Muscle of back (tissue), 3 donors: ENCODE measurements at regions not wholly inside any gene's neighbourhood (a gene's known extent, or its start where the extent isn't known, plus 50 kb on each side); places are given as distances from the start of the nearest gene placed in this dataset.
"Not testable (repeated sequence)": the region's sequence is repeated elsewhere in the genome, so short reads cannot be mapped to it uniquely, and the experiment has no call there.

Source experiments
- DNase-seq, 3 donors: peaks; one replicate each; pipeline versions ENCODE4 v3.0.0 to v3.0.0-alpha.2; 2013

DNA sequence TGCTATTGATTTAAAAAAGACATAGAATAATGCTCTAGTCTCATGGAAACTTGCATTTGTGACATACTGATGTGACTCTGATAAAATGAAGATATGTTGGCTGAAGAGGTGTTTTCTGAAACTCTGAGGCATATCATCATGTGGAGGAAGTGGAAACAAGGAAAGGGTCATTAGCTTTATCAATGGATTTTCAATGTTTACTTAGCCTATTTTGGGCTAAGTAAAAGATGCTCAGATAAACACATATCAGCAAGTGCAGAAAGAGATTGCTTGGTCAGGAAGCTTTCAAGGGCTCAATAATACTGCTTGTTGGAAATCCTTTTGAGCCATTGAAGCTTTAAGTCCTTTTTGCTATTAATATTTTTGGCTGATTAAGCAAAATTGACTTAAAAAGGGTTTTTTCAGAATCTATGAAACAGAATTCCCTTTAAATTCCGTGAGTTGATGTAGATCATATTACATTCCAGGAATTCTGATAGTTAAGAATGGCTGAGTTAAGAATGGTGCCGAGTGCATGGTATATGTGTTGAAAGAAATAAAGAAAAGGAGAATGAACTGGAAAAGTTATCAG, 952.8 kb upstream of the SPRY2 start:
- no peak for DNase-seq

DNA sequence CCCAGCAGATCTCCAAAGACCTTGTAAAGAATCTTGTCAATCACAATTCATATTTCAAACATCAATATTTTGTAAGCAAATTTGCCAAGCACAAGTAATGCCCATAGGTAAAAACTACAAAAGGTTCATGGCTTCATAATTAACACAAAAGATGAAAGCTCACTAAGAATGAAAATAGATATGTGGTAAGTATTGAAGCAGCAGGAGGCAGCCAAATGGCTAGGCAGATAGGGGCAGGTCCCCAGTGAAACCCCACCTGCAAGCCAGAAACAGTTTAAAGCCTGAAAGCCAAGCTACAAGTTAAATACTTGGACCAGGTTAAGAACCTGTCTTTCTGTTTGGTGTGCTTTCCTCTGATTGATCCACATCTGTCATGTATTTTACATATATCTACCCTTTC, 942.6 kb upstream of the SPRY2 start:
- no peak for DNase-seq

DNA sequence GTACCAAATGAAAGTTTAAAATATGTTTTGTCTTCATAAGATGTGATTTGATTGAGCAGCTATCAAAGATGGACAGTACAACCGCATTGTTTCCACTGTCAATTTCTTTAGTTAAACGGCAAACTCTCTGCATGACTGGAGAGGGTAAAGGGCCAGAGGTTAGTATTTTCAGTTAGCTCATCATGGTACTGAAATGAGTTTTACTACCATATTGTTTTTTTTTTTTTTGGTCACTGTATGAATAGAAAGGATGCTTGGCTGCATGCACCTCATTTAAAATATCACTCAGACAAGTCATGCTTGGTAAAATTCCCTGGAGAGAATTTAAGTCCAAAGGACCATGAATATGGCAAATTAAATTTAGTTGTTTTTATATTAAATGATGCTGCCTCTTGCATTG, 942.1 kb upstream of the SPRY2 start:
- DNase-seq, result no peak

DNA sequence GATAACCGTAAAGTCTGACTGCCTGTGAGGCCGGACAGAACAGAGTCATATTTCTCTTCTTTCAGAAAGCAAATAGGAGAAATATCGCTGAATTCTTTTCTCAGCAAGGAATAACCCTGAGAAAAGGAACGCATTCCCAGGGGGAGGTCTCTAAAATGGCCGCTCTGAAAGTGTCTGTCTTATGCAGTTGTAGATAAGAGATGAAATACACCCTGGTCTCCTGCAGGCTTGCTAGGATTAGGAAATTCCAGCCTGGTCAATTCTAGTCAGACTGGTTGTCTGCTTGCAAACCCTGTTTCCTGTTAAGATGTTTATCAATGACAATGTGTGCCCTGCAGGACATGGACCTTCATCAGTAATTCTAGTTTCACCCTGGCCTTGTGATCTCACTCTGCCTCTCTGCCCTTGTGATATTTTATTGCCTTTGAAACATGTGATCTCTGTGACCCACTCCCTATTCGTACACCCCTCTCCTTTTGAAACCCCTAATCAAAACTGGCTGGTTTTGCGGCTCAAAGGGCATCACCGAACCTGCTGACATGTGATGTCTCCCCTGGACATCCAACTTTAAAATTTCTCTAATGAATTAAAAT, 934.8 kb upstream of the SPRY2 start:
- no peak for DNase-seq

DNA sequence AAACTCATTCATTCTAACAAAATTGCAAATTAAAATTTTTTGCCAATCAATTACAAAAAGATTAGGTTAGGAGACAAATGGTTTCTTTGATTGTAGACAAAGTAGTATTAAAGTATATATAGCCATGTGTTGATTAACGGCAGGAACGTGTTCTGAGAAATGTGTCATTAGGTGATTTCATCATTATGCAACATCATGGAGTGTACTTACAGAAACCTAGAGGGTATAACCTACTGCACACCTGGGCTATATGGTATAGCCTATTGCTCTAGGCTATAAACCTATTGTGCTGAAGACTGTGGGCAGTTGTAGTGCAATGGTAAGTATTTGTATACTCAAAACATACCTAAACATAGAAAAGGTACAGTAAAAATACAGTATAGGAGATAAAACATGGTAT, 906.8 kb upstream of the SPRY2 start:
- DNase-seq, result no peak

DNA sequence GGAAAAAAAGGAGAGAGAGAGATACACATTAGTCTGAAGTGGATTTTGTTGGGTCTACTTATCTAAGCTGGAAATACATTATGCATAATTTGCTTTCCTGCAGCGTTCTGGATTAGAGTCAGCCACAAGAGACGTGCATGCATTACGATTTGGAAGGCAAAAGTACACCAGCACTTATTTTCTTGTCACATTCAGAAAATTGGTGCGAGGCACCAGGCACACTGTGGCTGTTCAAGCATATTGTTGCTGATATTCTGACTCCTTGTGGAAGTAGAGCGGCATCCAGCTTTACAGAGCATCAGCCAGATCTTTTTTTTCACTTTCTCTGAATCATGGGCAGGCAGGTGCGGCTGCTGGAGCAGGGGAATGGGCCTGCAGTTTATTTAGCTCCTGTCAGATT, 905.6 kb upstream of the SPRY2 start:
- no peak for DNase-seq

DNA sequence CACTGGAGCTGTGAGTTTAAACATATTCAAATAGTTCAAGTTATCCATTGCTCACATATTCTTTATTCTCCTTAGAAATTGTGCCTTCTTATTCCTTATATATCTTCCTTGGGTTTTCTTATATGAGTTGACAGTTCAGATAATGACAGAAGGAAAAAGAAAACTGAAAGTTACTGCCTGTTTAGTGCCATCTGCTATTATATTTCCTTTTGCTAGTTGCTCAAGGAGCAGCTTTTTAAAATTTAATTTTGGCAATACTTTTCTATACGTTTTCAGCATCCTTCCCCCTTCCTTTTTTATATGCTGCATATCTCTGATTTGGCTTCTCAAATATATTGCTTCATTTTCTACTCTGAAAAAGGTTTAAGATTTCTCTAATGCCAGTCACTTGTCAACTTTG, 903.1 kb upstream of the SPRY2 start:
- no peak for DNase-seq

DNA sequence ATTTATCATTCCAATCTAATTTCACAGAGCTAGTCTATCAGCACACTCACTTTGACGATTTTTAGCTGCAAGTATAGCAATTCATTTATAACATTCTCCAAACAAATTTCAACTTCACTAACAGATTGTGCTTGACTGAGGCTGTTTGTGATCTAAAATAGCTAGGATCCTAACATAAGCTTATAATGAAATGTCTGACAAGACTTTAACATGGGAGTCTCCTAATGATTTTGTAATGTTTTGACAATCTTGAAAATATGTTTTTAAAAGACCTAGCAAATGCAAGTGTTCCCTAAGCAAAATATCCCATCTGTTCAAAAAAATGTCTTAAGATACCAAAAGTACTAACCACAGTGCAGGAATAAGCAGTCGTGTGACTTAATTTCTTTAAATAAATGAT, 889.5 kb upstream of the SPRY2 start:
- DNase-seq, result no peak

DNA sequence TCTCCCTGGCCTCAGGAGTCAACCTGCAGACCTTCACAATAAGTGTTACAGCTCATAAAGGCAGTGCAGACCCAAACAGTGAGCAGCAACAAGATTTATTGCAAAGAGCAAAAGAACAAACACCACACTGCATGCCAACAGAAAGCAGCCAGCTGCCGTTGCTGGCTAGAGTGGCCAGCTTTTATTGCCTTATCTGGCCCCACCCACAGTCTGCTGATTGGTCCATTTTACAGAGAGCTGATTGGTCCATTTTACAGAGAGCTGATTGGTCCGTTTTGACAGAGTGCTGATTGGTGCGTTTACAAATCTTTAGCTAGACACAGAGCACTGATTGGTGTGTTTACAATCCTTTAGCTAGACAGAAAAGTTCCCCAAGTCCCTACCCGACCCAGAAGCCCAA, 885.9 kb upstream of the SPRY2 start:
- DNase-seq, result not testable (repeated sequence)

DNA sequence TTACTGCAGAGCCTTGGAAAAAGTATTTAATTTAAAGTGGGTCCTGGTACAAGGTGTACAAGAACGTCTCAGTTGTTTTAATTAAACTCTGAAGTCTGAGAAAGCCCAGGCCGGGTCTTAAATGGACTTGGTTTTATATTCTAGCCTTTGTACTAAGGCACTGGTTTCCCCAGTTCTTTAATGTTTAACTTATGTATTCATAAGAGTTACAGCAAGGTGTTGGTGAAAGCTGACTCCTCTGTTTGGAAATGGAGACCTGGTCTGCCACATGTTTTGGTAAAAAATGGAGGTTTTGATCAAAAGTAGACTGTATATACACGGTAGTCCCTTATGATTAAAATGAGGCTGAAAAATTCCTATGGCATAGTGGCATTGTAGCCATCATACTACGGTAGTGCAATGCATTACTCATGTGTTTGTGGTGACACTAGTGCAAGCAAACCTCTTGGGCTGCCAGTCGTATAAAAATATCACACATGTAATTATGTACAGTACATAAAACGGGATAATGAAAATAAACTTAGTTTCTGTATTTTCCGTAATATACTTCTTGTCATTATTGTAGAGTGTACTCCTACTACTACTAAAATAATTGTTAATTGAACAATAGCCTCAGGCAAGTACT, 883.4 kb upstream of the SPRY2 start:
- no peak for DNase-seq

DNA sequence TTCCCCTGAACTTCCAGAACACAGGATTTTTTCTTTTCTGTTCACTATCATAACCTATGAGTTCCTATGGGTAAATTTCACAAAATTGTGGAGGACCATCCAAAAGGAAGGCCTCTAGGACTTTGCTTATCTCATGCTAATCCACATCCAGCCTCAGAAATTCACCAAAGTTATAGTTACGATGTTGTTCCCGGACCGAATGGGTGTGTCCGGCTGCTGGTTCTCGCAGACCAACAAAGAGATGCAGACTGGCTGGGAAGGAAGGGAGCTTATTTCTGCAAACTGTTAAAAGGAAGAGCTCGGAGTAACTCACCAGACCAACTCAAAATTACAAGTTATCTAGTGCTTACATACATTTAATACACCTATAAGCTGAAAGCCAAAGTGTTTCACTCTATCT, 882.9 kb upstream of the SPRY2 start:
- no peak for DNase-seq

DNA sequence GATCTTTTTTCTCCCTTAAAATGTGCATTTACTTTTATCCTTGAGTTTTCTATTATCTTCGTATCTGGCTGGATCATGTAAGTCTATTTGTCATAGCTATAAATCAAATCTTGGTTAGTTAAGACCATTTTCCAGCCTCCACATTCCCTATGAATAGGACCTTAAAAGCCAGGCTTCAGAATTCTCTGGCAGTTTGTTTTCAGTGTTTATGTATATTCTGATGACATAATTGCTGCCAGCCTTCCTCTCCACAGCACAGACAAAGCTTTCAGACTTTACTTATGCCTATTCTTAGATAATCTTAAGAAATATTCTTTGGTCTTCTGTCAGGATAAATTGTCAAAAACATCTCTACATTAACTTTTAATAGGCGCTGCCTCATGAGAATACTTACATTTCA, 870.8 kb upstream of the SPRY2 start:
- DNase-seq, result no peak

DNA sequence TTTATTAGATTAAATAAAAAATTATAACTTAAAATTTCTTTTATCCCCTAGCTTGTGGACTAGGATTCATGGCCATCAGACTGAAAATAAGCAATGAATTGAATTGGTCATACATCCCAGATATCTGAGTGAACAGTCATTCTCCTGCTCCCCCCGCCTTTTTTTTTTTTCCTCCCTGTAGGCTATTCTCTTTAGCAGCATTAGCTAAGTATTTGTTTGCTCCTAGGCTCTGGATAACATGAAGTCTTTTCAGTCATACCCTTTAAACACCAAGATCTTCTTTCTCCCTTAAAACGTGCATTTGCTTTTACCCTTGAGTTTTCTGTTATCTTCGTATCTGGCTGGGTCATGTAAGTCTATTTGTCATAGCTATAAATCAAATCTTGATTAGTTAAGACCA, 866.7 kb upstream of the SPRY2 start:
- no peak for DNase-seq

DNA sequence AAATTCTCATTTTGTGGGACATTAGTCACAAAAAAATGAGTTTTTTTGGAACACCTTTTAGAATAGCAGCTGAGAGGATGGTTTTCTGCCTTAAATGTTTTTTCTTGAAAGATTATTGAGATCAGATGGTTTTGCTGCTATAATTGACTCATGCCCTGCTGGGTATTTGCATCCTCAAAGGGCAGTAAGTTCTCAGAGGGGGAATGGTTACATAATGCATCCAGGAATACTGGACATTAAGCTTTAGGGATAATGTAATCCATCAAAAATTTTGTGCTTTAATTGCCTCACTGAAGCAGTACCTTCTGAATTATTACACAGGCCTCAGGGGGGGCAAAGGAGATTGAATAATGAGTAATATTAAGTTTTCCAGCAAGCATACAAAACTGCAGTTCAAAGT, 866.3 kb upstream of the SPRY2 start:
- no peak for DNase-seq

DNA sequence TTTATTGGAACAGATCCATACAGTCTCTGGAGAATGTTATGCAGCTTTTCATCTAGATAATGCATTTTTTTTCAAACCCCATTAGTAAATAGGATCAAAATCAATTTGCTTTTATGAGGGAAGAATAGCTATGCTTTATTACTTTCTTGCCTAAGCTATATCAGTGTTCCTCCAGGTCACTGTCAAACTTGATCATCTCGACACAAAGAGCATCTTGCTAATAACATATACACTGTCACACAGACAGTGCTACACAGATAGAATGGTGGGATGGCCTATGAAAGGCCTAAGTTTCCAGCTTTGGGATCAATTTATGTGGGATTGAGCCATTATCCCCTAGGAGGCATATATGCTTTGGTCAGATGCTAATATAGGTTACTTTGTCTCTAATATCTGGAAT, 862.9 kb upstream of the SPRY2 start:
- no peak for DNase-seq

DNA sequence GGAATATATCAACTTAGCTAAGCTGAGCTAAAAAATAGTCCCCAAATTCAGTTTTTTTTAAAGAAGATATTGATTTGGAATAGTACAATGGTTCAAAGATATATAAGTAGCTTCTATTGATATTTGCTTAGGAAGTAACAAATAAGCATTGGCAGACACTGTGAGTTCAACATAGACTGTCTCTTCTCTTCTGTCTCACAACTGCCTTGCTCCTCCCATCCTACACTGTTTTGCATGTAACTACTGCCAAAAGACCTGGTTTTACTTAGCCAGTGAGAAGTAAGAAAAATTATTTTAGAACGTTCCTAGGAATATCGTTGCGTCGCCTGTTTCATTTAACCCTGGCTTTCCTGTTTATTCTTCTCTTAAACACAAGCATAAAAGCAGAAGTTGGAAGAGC, 859.0 kb upstream of the SPRY2 start:
- peak in 2 of 3 donors; percentile 15 to 57 for DNase-seq

DNA sequence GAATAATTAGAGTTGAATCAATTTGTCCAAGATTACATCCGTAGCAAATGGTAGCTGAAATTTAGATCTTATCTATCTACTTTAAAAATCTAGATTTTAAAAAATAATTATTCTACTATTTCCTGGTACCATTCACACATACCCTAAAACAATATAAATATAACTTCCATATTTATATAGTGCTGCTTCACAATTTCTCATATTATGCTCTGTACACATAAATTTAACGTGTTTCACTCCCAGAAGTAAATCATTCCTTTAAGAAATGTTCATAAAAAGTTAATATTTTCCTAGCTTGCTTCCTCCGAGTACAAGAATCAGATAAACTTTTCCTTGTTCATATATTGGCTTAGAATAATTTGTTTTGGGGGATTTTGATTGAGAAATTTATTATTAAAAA, 857.0 kb upstream of the SPRY2 start:
- DNase-seq, result no peak

DNA sequence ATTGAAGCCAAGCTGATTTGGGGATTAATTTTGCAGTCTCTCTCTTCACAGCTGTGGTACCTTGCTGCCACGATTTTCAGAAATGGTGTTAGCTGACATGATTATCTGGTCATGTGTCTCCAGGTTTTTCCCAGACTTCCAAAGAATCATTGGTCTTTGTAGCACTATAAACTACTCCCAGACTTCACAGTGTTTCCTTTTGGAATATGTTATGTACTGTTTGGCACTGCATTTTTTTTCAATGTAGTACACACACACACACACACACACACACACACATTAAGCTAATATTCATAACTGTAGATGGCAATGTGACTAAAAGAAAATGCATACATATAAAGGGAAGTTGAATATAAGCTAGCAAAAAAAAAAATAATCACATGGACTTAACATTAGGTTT, 856.6 kb upstream of the SPRY2 start:
- no peak for DNase-seq

DNA sequence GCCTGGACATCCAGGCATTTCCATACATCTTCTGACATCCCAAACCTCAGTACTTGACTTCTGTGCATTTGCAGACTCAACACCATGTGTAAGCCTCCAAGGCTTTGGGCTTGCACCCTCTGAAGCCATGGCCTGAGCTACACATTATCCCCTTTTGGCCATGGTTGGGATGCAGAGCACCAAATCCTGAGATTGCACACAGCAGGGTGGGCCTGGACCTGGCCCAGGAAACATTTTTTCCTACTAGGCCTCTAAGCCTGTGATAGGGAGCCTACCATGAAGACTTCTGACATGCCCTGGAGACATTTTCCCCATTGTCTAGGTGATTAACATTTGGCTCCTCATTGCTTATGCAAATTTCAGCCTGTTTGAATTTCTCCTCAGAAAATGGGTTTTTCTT, 853.4 kb upstream of the SPRY2 start:
- DNase-seq, result no peak

DNA sequence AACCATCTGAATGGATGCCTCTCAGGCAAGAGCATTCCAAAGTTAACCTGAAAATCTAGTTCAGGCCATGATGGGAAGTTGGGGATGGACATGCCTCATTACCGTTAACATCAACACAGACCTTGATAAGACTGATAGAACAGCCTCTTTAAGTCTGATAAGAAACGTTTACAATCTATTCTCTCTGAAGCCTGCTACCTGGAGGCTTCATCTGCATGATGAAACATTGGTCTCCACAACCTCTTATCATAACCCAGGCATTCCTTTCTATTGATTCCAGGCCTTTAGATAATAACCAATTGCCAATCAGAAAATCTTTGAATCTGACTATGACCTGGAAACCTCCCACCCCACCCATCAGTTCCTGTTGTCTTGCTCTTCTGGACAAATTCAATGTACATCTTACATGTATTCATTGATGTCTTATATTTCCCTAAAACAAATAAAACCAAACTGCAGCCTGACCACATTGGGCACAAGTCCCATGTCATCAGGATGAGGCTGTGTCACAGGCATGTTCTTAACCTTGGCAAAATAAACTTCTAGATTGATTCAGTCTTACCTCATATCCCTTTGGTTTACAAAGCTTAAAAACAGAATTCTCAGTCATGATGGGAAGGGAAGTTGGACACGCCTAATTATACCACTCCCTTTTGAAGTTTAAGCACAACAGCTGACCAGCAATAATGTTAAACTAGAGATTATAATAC, 843.8 kb upstream of the SPRY2 start:
- no peak for DNase-seq

DNA sequence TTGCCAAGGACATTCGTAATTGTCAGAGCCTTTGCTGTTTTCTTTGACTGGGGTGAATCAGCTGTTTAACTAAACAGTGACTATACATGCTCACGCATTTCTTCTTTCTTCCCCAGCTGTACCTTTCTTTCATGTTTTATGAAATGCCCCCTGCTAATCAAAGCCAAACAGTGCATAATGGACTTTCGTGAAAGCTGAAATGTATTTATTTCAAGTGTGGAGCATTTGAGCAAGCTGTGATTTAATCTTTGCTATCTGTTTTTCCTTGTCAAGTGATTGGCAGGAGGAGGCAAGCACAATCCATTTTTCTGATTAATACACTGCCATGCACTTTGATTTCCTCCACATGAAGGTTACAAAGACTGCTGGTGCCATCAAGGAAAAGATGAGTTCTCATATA, 831.7 kb upstream of the SPRY2 start:
- no peak for DNase-seq

DNA sequence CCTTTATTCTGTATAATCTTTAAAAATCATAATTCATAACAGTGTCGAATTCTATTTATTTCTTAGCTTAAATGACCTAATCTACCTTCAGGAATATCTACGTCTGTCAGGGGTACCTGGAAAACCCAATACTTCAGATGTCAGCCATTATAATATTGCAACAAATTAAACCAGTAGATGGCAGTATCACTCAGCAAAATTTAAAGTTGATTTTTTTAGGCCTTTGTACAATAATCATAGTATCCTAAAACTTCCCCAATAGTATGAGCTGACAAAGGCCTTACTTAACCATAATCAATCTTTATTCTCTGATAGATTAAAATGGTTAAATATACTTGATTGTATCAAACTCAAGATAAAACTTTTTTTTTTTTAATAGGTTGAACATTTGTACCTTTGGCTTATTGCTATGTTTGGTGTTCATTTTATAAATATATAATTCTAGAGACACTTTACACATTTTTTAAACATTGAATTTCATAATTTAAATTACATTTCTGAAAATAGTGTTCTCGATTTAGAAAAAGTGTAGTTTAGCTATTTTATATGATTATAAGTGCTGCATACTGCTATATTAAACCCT, 830.2 kb upstream of the SPRY2 start:
- DNase-seq, result peak; percentile 11 to 48 (median 16)

DNA sequence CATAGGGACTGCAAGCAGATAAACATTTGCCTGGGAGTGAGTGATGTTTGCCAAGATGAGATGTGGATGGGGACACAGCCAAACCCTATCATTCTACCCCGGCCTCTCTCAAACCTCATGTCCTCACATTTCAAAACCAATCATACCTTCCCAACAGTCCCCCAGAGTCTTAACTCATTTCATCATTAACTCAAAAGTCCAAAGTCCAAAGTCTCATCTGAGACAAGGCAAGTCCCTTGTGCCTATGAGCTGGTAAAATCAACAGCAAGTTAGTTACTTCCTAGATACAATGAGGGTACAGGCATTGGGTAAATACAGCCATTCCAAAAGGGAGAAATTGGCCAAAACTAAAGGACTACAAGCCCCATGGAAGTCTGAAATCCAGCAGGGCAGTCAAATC, 822.9 kb upstream of the SPRY2 start:
- DNase-seq, result not testable (repeated sequence)
